Stimulated activated CD8-positive, alpha-beta memory T cell treated with anti-CD3 and anti-CD28 coated beads, Interleukin-2, amount 100 ng/mL, for 48 hours (primary cell): ENCODE measurements at regions not wholly inside any gene's neighbourhood (a gene's known extent, or its start where the extent isn't known, plus 50 kb on each side); places are given as distances from the start of the nearest gene placed in this dataset.
"Not testable (repeated sequence)": the region's sequence is repeated elsewhere in the genome, so short reads cannot be mapped to it uniquely, and the experiment has no call there.

Experiments
- DNase-seq, 2 donors: peaks; one replicate each; pipeline ENCODE4 v3.0.0-alpha.2; 2020; ENCODE audit warnings: low read depth in 2 of 2

GRCh38 chr13:78139765-78140164 lies 221.1 kb upstream of the EDNRB start:
- DNase-seq, result no peak

- DNase-seq, result no peak
Measured at GRCh38 chr13:78138756-78139155, 220.1 kb upstream of the EDNRB start.

DNA sequence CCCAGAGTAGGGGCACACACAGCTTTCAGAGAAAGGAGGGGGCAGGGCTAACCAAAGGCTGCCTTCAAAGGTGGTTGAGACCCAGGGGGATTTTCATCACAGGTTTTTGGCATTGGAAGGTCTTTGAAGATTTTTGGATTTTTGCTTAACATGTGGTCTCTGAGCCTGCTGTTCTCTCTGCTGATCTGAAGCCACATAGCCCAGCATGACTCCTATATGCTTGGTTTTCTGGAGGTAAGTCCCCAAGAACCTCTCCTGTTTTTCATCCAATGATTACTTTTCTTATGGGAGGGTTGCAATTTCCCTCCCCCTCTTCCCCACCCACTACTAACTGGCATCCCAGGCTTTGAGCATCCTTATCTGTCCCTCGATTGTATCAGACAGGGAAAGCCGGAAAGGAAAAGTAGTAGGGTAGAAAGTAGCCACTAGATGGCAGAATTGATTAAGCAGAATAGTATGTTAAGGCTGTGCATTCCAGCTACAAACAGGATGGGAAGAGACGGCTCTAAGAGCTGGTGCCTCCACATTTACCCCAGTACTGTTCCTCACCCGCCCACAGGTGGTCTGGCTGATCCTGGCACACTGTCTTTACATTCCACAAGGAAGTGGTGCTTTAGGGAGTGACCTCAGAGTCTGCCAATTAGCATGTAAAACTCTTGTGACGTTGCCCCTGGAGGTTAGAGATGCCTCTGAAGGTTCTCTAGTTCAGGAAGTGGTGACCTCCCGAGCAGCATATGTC lies 218.9 kb upstream of the EDNRB start:
- DNase-seq, result no peak

GRCh38 chr13:78136966-78137365 lies 218.3 kb upstream of the EDNRB start:
- DNase-seq, result no peak

DNA sequence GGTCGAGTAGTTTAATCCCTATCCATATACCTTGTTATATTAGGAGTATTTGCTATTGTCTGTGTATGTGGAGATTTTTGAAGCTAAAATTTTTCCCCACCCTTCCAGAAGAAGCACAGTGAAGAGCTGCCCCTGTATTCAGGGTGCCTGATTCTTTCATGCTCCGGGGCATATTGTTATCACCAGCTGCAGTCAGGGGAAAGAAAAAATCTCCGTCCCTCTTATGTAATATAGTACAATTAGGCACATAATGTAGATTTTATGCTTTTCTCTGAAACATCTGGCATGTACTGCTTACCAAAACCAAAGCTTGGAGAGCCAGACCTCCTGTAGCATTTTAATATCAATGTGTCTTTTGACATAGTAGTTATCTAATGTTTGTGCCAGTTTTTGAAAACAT lies 214.9 kb upstream of the EDNRB start:
- no peak for DNase-seq

DNA sequence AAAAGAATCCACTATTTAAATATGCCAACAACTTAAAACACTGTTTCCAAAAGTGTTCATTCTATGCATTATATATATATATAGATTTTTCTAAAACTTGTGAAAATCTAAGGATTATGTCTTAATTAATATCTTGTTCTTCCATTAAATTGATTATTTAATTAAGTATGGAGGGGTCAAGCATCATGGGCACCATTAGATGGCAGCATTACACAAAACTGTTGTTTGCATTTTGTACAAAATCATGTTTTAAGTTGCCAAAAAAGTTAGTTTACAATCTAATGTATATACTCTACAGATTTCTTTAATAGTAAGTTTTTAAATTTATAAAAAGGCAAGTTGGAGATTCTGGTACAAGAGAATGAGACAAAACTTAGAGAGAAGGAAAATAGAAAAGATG lies 213.2 kb upstream of the EDNRB start:
- no peak for DNase-seq

DNA sequence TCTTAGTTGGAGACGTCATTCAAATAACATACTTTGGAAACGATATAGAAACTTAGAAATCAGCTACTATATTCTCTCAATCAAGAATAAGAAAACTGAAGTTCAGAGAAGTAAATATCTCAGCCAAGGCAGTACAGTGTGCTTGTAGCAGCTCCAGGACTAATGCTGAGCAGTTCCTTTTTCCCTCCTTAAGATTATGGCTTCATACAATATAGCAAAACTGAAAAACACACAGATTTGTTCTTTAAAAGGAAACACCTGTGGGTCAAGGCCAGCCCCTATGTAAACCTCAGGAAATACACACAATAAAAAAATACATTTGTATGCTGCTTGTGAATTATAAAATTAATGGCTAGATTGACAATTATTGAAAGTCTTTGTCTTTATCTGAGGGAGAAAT lies 212.7 kb upstream of the EDNRB start:
- DNase-seq, result no peak

GRCh38 chr13:78129823-78130222 lies 211.2 kb upstream of the EDNRB start:
- no peak for DNase-seq

DNA sequence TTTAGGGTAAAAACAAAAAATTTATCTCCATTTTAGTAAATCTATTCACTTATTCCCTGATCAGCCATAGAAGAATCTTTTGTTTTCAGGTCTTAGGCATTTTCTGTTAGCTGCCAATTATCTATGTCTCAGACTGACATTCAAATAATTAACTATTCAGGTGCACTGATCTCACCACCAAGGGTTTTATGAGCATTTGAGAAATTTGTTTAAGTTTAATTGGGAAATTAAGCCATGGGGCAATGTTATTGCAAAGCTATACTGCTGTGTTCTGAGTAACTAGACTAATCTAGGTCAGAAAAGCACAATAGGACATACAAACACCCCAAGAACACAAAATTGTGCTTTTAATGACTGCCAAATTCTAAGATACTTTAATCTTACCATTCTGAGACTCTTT lies 210.7 kb upstream of the EDNRB start:
- DNase-seq, result no peak

DNA sequence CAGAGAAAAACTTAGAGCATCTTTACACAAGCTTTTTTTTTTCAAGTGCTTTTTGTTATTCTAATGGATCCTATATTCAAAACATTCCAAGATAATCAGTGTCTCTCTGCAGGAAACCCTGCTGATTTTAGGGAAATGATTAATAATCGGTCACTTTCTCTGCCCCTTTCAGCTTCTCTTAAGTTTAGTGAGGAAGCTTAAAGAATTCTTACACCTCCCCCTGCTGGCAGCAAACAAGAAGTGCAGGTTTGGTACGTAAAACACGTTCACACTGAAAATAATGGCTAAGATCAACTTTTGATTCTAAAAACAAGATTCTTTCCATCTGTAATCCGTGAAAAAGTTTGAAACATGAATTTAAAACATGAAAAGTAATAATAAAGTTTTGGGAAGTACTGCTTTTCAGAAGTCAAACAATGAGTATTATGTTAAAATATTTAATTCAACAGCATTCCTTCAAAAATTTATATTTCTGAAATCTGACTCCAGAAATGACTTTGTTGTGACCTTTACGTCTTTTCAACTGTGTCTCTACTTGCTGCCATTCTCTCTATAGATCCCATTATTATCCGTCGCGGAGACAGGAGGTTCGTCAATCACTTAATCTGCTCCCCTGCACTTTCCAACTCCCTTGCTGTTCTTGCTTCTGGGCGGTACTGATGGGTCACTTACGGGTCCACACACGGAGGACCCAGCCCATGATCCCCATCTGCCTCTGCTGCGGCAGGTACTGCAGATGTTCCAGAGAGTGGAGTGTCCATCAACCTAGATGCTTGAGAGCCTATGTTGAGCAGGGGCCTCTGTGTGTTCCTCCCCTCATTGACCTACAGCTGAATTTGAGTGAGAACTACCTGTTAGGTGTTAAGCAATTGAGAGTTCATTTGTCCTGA lies 203.1 kb upstream of the EDNRB start:
- peak in 1 of 2 donors; percentile 8 for DNase-seq

DNA sequence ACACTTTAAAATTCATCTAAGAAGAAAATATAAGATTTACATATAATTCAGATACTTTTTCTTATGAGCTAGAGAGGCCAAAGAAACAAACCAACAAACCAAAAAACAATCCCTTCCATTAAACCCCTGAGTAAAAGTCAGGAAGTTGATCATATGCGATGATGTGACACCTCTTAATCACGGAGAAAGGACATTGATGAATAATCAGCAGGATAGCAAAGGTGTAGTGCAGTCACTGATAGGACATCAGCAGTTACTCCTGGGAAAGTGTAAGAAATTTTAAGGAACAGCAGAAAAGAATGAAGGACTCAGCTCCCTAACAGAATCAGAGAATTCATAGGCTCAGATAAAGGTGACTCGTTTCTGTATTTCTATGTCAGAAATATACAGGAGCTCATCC lies 202.4 kb upstream of the EDNRB start:
- DNase-seq, result no peak

DNA sequence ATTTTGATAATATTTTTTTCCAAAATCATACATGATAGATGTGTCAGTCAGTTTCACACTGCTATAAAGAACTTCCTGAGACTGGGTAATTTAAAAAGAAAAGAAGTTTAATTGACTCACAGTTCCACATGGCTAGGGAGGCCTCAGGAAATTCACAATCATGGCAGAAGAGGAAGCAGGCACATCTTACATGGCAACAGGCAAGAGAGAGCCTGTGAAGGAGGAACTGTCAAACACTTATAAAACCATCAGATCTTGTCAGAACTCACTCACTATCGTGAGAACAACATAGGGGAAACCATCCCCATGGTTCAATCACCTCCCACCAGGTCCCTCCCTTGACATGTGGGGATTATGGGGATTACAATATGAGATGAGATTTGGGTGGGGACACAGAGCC lies 201.5 kb upstream of the EDNRB start:
- not testable (repeated sequence) for DNase-seq

GRCh38 chr13:78117070-78117469 lies 198.4 kb upstream of the EDNRB start:
- DNase-seq, result not testable (repeated sequence)

DNA sequence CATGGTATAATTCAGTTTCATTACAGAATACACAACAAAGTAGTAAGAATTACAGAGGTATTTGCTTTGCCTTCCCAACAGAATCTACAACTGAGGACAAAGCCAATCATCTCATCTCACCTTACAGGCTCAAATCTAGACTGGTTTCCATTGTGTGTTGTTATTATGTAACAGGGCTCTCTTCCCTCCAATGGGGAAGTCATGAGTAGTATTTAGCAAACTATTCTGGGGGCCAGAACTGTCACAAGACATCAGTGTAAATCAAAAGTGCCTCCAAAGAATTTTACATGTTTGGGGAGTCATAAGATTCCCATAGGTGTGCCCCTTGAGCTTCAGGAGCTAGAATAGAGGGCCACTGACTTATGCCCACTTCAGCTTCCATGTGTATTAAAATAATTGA lies 187.0 kb upstream of the EDNRB start:
- DNase-seq, result no peak

DNA sequence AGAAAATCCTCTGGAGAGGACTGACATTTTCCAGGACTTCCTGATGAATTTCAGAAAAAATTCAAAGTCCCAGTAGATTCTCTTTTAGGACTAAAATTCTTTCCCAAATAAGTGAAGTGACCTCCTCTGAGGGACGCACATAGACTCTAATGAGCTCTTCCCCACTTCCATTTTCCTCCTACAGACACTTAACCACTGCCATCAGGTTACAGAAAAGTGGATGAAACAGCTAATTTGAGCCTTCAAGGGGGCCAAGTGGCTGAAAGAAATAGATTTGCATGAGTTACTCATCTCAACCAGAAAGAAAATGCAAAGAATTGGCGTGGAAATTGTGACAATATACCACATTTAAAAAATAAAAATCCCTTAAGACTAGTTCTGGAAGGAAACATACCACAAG lies 185.3 kb upstream of the EDNRB start:
- no peak for DNase-seq

- DNase-seq, result no peak
Measured at GRCh38 chr13:78102741-78103140, 184.1 kb upstream of the EDNRB start.

DNA sequence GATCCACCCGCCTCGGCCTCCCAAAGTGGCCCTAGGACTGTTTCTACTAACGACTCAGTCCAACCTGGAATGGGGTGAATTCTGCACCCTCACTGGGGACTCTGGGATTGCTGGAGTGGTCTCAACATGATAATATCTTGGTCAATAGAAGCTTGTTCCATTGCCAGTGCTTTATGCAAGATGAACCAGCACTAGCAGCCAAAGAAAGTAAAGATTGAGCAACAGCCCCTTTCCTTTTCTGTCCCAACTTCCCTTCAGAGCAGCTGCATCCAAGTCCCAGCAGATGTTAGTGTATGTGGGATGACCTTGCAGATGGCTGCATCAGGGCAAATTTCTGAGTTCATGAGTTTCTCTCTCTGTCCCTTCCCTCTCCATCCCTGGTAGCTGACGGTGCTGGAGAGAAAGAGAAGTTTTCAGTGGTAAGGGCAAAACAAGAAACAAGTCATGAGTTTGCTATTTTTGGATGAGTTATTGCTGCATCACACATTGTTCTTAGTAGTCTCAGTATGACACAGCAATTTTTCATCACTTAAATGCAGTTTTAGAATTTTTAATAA lies 183.6 kb upstream of the EDNRB start:
- DNase-seq, result no peak

GRCh38 chr13:78100486-78100885 lies 181.9 kb upstream of the EDNRB start:
- DNase-seq, result no peak

- DNase-seq, result no peak
Measured at GRCh38 chr13:78098249-78098648, 179.6 kb upstream of the EDNRB start.

DNA sequence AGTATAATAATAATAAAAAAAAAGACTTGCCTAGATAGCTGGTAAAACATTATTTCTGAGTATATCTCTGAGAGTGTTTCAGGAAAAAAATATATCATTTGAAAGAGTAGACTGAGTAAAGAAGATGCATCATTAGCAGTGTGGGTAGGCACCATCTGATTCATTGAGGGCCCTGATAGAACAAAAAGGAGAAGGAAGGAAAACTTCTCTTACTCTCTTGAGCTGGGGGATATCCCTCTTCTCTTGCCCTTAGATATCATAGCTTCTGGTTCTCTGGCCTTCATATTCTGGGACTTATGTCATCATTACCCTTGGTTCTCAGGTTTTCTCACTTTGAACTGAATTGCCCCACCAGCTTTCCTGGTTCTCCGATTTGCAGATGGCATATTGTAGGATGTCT lies 177.6 kb upstream of the EDNRB start:
- no peak for DNase-seq

DNA sequence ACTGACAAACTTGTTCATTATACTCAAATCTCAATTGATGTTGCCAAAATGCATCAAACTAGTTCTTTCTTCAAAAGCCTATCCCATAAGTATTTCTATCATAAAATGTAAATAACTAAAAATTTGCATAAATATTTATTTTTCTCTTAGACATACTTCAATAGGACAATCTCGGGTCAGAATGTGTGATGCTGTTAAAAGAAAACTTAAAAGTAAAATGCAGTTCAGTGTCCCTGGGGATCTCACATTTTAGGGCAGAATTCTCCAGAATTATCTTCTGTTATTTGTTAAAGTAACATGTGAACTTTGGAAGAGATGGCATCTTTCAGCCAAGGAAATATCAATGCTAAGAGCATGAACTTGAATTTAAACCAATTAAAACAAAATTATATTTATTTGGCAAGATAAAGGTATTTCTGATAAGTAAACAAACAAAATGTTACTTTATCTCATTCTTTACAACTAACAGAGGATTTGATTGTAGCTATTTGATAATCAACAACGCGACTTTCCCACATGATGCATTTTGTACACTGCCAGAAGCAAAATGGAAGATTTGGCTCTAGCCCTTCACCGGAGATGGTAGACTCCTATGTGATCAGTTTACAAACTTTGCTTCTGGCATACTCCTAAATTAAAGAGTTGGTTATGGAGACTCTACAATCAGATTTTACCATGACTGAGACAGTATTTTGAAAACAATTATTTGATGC lies 169.5 kb upstream of the EDNRB start:
- DNase-seq, result no peak
